ENCODE measurements at regions not wholly inside any gene's neighbourhood (a gene's known extent, or its start where the extent isn't known, plus 50 kb on each side); places are given as distances from the start of the nearest gene placed in this dataset.

- DNase-seq (no peak), ATAC-seq (ENCODE audit: low FRiP score in 2 of 2) (no peak)
- H3K9me3 ChIP-seq, result no peaks in the 10 kb centered on the region
- 56 to 76% methylated on average over 3 of the region's 3 CpGs for WGBS, 2 donors
- no peak overlapping the region for H3K4me3 ChIP-seq
- TF ChIP-seq POLR2AphosphoS5 (IDR thresholded peaks at IDR 0.05) (no peak), POLR2A (IDR thresholded peaks at IDR 0.05) (no peak), CTCF (IDR thresholded peaks at IDR 0.05) (no peak), EP300 (IDR thresholded peaks at IDR 0.05) (no peak)
- no peaks in the 10 kb centered on the region for H3K4me1 ChIP-seq
- no peak overlapping the region for H3K27ac ChIP-seq
- H3K36me3 ChIP-seq, result no peaks in the 10 kb centered on the region
- H3K27me3 ChIP-seq, result no peaks in the 10 kb centered on the region
These were observed 270.6 kb downstream of the FAT3 start for GRCh38 chr11:92495107-92495793.

- ATAC-seq (ENCODE audit: low FRiP score in 2 of 2), result no peak
- DNase-seq, result no peak
- no peaks in the 10 kb centered on the region for H3K36me3 ChIP-seq
- no peaks in the 10 kb centered on the region for H3K27me3 ChIP-seq
- no peaks in the 10 kb centered on the region for H3K9me3 ChIP-seq
- no peak overlapping the region for H3K27ac ChIP-seq
- TF ChIP-seq POLR2A (IDR thresholded peaks at IDR 0.05) (no peak), EP300 (IDR thresholded peaks at IDR 0.05) (no peak), CTCF (IDR thresholded peaks at IDR 0.05) (no peak), POLR2AphosphoS5 (IDR thresholded peaks at IDR 0.05) (no peak)
- no peak overlapping the region for H3K4me3 ChIP-seq
- 81 to 92% methylated on average over 2 of the region's 2 CpGs for WGBS, 2 donors
- no peaks in the 10 kb centered on the region for H3K4me1 ChIP-seq
These were observed 275.8 kb downstream of the FAT3 start for GRCh38 chr11:92500453-92500852.

GRCh38 chr11:92501066-92501739, 276.6 kb downstream of the FAT3 start:
- TF ChIP-seq POLR2A (IDR thresholded peaks at IDR 0.05) (no peak), EP300 (IDR thresholded peaks at IDR 0.05) (no peak), CTCF (IDR thresholded peaks at IDR 0.05) (no peak), POLR2AphosphoS5 (IDR thresholded peaks at IDR 0.05) (no peak)
- Histone ChIP-seq H3K4me3 (no peak overlapping the region), H3K27me3 (no peaks in the 10 kb centered on the region), H3K36me3 (no peaks in the 10 kb centered on the region), H3K4me1 (no peaks in the 10 kb centered on the region), H3K9me3 (no peaks in the 10 kb centered on the region), H3K27ac (no peak overlapping the region)
- ATAC-seq (ENCODE audit: low FRiP score in 2 of 2) (no peak), DNase-seq (no peak)
- WGBS, 2 donors, result 90% methylated on average over 5 of the region's 5 CpGs

GRCh38 chr11:92504004-92504403, 279.4 kb downstream of the FAT3 start:
- DNase-seq (no peak), ATAC-seq (ENCODE audit: low FRiP score in 2 of 2) (no peak)
- TF ChIP-seq POLR2A (IDR thresholded peaks at IDR 0.05), result no peak
- Histone ChIP-seq H3K27me3 (no peaks in the 10 kb centered on the region), H3K4me1 (no peaks in the 10 kb centered on the region), H3K9me3 (no peaks in the 10 kb centered on the region), H3K4me3 (no peak overlapping the region), H3K27ac (no peak overlapping the region), H3K36me3 (no peaks in the 10 kb centered on the region)

GRCh38 chr11:92504534-92504933, 279.9 kb downstream of the FAT3 start:
- WGBS, 2 donors, result 63 to 66% methylated on average over 2 of the region's 2 CpGs
- ATAC-seq (ENCODE audit: low FRiP score in 2 of 2), result no peak
- no peaks in the 10 kb centered on the region for H3K4me1 ChIP-seq
- no peak for DNase-seq
- no peak overlapping the region for H3K4me3 ChIP-seq
- no peaks in the 10 kb centered on the region for H3K36me3 ChIP-seq
- no peaks in the 10 kb centered on the region for H3K9me3 ChIP-seq
- TF ChIP-seq POLR2AphosphoS5 (IDR thresholded peaks at IDR 0.05) (no peak), CTCF (IDR thresholded peaks at IDR 0.05) (no peak), POLR2A (IDR thresholded peaks at IDR 0.05) (no peak), EP300 (IDR thresholded peaks at IDR 0.05) (no peak)
- H3K27ac ChIP-seq, result no peak overlapping the region
- H3K27me3 ChIP-seq, result no peaks in the 10 kb centered on the region

All from upper lobe of left lung (tissue), 6 donors.